ENCODE measurements at regions not wholly inside any gene's neighbourhood (a gene's known extent, or its start where the extent isn't known, plus 50 kb on each side); places are given as distances from the start of the nearest gene placed in this dataset.

- DNase-seq = no peak
- Histone ChIP-seq H3K27ac (ENCODE audit: low read depth in 2 of 2, low read length in 1 of 2) (no peak overlapping the region), H4K20me1 (ENCODE audit: insufficient read depth) (no peaks in the 10 kb centered on the region), H3K4me2 (no peak overlapping the region), H2AFZ (ENCODE audit: low read depth) (no peak overlapping the region), H3K9me3 (no peaks in the 10 kb centered on the region), H3K36me3 (replicated peaks in 1 of 2; ENCODE audit: control insufficient read depth in 1 of 2, insufficient read depth in 2 of 2, low read length in 1 of 2) (no peaks in the 10 kb centered on the region), H3K79me2 (ENCODE audit: insufficient read depth) (no peaks in the 10 kb centered on the region), H3K9me2 (no peaks in the 10 kb centered on the region), H3K9ac (no peak overlapping the region), H3K4me3 (ENCODE audit: low read depth in 2 of 2, low read length in 1 of 2) (no peak overlapping the region), H3F3A (replicated peaks; ENCODE audit: insufficient read depth) (no peaks in the 10 kb centered on the region), H3K4me1 (ENCODE audit: control insufficient read depth in 1 of 2, insufficient read depth in 2 of 2, low read depth in 1 of 2, low read length in 1 of 2) (no peaks in the 10 kb centered on the region), H3K27me3 (ENCODE audit: insufficient read depth) (no peaks in the 10 kb centered on the region)
- CTCF ChIA-PET = interaction anchor here (1.0 kb wide), 1 partner anchor 9 kb away, joined by 4 read pairs; no protein-coding TSS in a partner anchor
- TF ChIP-seq REST (IDR thresholded peaks at IDR 0.05; ENCODE audit: low read depth, low read length) = no peak
- TF ChIP-seq, protein P1, sequence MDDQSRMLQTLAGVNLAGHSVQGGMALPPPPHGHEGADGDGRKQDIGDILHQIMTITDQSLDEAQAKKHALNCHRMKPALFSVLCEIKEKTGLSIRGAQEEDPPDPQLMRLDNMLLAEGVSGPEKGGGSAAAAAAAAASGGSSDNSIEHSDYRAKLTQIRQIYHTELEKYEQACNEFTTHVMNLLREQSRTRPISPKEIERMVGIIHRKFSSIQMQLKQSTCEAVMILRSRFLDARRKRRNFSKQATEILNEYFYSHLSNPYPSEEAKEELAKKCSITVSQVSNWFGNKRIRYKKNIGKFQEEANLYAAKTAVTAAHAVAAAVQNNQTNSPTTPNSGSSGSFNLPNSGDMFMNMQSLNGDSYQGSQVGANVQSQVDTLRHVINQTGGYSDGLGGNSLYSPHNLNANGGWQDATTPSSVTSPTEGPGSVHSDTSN (IDR thresholded peaks at IDR 0.05) = no peak
- POLR2A ChIA-PET = no interaction called here
- 5% methylated on average over 3 of the region's 3 CpGs for WGBS (ENCODE audit: low lambda C conversion rate)
Measured at GRCh38 chr2:128841803-128842202, 523.1 kb upstream of the HS6ST1 start.

DNA sequence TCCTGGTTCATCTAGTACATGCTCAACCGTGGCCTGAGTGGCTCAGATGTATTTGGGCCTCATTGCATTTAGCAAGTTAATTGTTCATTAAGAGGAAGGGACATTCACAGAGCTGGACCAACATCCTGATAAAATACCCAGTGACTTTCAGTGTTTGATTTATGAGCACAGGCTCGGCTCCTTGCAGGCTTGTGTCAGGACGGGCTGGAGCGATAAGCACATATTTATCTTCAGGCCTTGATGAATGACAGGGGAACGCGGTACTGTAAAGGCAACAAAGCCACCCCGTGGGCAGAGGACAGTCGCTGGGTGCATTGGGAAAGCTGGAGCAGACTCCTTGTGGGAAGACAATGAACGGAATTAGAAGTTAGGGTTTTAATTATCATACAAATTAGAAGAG, 548.6 kb upstream of the HS6ST1 start:
- no peak overlapping the region for H3K9ac ChIP-seq
- 24% methylated on average over 9 of the region's 9 CpGs for WGBS (ENCODE audit: low lambda C conversion rate)
- TF ChIP-seq, protein P2, sequence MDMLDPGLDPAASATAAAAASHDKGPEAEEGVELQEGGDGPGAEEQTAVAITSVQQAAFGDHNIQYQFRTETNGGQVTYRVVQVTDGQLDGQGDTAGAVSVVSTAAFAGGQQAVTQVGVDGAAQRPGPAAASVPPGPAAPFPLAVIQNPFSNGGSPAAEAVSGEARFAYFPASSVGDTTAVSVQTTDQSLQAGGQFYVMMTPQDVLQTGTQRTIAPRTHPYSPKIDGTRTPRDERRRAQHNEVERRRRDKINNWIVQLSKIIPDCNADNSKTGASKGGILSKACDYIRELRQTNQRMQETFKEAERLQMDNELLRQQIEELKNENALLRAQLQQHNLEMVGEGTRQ (IDR thresholded peaks at IDR 0.05; ENCODE audit: borderline replicate concordance, low read depth, low read length) = no peak
- TF ChIP-seq TEAD4 (IDR thresholded peaks at IDR 0.05; ENCODE audit: borderline replicate concordance, insufficient read depth) (no peak), YY1 (IDR thresholded peaks at IDR 0.05; ENCODE audit: low read depth) (no peak), TAF1 (IDR thresholded peaks at IDR 0.05; ENCODE audit: borderline replicate concordance, low read depth, low read length) (no peak), POLR2AphosphoS5 (IDR thresholded peaks at IDR 0.05; ENCODE audit: low read depth, low read length) (no peak), TCF12 (IDR thresholded peaks at IDR 0.05) (no peak), FOXJ3 (CRISPR knock-in tag; IDR thresholded peaks at IDR 0.05) (no peak)
- no peaks in the 10 kb centered on the region for H3K4me1 ChIP-seq (ENCODE audit: control insufficient read depth in 1 of 2, insufficient read depth in 2 of 2, low read depth in 1 of 2, low read length in 1 of 2)
- H3K4me2 ChIP-seq = no peak overlapping the region
- H3K4me3 ChIP-seq (ENCODE audit: low read depth in 2 of 2, low read length in 1 of 2) = no peak overlapping the region
- H3K36me3 ChIP-seq (replicated peaks in 1 of 2; ENCODE audit: control insufficient read depth in 1 of 2, insufficient read depth in 2 of 2, low read length in 1 of 2) = no peaks in the 10 kb centered on the region
- POLR2A ChIA-PET = no interaction called here
- H4K20me1 ChIP-seq (ENCODE audit: insufficient read depth) = no peaks in the 10 kb centered on the region
- CTCF ChIA-PET = no interaction called here
- no peaks in the 10 kb centered on the region for H3F3A ChIP-seq (replicated peaks; ENCODE audit: insufficient read depth)
- no peaks in the 10 kb centered on the region for H3K27me3 ChIP-seq (ENCODE audit: insufficient read depth)
- H3K9me3 ChIP-seq = no peaks in the 10 kb centered on the region
- DNase-seq = peak; percentile 17
- no peak overlapping the region for H2AFZ ChIP-seq (ENCODE audit: low read depth)
- H3K79me2 ChIP-seq (ENCODE audit: insufficient read depth) = no peaks in the 10 kb centered on the region
- H3K27ac ChIP-seq (ENCODE audit: low read depth in 2 of 2, low read length in 1 of 2) = no peak overlapping the region
- no peaks in the 10 kb centered on the region for H3K9me2 ChIP-seq

Data from SK-N-SH (cell line).